A204.1 (cell line): ENCODE measurements at regions not wholly inside any gene's neighbourhood (a gene's known extent, or its start where the extent isn't known, plus 50 kb on each side); places are given as distances from the start of the nearest gene placed in this dataset.
"Not testable (repeated sequence)": the region's sequence is repeated elsewhere in the genome, so short reads cannot be mapped to it uniquely, and the experiment has no call there.

Experiments
- FAIRE-seq: peaks from 2 replicates; lab custom pipeline; 2012; peaks lifted over from hg19 to GRCh38; lab: Jason Lieb, UNC

DNA sequence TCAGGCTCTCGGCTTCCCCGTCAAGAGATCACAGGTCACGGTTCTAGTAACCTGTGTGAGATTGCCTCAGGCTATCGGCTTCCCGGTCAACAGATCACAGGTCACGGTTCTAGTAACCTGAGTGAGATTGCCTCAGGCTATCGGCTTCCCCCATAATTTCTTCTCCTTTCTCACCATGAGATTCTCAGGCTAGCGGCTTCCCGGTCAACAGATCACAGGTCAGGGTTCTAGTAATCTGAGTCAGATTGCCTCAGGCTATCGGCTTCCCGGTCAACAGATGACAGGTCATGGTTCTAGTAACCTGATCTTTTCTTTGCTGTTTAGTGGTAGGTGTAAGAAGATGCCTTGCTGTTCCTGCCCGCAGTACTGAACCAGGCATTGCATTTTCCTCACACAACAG, 418.2 kb upstream of the ZNF717 start:
- FAIRE-seq, result no peak

DNA sequence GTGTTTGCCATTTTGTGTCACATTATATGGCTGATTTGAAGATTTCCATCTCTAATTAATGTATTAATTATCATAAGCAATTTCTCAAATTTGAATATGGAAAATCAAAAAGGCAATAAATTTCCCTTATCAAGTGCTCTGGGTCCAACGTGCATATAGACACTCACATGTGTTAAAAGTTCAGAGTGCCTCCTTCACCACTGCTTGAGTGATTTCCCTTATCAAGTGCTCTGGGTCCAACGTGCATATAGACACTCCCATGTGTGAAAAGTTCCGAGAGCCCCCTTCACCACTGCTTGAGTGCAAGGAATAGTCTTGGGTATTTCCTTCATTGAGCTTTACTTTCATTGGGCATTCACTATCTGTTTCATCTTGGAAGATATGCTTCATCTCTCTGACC, 421.0 kb upstream of the ZNF717 start:
- FAIRE-seq, result no peak

DNA sequence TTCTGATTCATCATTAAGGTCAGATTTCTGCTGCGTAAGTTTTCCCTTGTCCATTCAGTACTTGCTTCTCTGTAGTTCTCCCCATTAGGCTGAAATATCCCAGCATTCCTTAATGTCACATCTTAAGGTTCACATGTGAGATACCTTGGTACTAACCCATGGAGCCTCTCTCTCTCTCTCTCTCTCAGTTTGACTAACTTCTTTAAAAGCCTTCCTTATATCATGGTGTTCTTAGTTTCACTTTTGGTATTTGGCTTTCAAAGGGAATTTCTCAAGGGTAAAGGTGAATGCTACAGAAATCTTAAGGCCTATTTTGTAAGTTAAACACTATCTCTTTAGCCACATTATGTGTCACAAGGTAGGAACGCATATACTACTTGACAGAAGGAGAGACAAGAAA, 427.3 kb upstream of the ZNF717 start:
- no peak for FAIRE-seq

DNA sequence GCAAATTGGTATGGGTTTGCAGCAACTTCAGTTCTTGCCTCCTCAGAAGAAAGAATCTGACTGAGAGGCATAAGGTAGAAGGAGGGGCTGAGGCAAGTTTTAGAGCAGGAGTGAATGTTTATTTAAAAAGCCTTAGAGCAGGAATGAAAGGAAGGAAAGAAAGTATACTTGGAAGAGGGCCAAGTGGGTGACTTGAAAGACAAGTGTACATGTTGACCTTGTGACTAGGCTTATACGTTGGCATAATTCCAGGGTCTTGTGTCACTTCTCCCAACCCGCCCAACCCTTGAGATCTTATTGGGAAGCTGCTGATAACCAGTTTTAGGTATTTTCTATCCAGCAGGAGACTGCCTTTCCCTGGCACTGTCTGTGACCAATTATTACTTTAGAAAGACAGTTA, 436.9 kb upstream of the ZNF717 start:
- FAIRE-seq, result no peak

DNA sequence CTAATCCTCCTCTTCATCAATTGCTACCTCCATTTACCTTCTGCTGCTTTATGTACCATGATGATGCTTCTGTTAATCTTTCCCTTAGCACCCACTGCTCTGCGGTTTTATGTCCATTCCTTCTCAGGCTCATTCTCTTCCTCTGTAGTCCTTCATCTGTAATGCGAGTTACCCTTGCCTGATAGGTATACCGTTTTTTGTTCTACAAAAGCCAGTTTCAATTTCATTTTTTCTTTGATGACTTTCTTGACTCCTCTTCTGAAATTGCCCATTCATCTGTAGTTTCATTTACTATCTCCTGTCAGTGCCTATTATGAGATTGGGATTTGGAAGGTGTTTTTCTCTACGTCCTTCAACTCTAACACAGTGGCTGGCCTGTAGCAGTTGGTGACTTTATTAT, 445.9 kb upstream of the ZNF717 start:
- no peak for FAIRE-seq

DNA sequence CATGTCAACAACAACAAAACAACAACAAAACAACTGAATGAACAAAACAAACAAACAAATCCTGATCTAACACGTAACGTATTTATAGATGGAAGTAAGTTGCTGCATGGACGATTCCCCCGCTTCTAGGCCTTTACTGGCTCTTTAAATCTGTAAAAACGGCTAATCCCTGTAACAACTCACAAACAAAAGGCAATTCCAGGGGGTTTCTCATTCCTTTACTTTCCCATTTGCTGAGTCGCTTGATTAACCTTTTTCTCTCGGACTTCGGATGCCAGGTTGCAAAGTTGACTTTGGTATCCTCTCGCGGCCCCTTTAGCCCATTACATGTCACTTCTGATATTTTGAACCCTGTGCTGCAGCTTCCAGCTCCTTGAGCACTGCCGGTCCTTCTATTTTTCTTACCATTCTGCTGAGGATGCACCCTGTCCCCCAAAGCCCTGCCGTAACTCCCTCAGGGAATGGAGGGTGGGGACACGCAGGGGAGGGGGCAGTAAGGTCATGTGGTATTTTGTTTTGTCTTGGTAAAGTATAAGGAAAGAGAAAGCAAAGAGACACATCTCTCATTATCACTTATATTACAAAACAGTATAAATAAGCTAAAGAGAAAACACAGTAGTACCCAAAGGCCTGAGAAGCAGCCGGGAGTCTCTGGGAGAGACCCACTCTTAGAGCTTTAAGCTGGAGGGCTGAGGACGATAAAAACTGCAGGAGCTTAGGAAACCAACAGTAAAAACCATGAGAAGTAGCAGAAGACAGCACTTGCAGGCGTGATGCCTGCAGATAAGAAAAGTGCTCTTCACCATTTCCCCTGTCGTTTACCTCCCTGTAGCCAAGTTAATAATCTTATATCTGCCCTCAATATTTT, 457.8 kb upstream of the ZNF717 start:
- no peak for FAIRE-seq

DNA sequence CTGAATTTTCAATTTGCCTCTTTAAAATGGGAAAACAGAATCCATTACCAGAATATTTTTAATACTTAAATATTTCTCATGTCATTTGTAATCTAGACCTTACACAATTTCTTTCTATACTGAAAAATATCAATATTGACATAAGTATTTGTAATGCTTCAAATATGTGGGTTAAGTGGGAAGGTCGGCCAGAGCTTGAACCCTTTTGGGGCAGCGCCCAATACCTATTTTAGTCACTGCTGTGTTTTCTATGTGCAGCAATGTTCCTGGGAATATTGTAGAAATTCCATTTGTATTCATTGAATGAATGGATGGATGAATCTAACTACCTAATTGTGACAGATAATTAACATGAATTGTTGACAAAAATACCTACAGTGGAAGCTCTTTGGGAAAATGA, 459.7 kb upstream of the ZNF717 start:
- FAIRE-seq, result no peak

DNA sequence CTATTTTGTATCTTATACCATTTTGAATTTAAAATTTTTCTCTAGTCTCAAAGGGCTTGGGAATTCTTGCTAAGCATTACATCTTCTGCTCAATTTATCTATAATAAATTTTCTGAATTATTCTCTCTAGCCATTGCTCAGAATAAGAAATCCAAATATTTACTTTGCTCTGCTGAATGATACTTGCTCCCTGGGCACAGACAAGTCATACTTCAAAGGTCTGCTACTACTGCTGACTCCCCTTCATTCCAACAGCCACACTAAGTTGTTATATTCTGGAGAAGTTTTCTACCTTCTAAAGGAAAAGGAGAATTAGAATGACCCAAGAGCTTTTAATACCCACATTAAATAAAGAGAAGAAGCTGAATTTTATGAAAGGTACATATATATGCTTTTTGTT, 460.3 kb upstream of the ZNF717 start:
- FAIRE-seq, result no peak

DNA sequence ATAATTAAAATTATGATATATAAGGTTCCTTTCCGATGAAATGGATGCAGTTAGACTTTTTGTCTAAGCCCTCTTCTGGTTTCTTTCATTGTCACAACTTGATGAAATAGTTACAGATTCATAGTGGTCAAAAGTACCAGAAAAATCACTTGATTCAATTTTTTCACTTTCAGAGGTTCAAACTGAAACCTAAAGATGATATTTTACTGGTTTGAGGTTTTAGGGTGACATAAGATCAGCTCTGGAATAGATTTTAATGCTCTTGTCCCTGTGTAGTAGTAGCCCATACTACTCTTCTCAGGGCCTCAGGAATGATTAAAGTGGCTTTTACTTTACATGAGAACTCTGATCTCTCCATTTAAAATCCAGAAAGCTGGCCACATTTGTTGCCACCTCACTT, 479.1 kb upstream of the ZNF717 start:
- no peak for FAIRE-seq

DNA sequence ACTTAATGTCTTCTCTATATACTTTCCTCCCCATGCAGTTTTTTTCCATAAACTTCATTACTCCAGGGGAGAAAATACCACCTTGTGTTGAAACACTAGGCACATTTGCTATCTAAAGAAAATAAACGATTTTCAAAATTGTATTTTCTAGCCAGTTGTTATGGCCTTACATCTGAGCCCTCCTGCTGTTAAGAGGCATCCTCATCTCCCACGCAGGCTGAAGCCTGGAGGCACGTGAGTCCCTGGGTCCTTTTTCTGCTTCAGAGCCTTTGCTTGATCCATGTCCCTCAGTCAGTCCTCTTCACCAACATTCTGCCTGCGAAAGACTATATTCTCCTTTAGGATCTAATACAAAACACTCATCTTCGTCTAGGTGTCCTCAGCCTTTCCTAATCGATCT, 479.6 kb upstream of the ZNF717 start:
- FAIRE-seq, result no peak

DNA sequence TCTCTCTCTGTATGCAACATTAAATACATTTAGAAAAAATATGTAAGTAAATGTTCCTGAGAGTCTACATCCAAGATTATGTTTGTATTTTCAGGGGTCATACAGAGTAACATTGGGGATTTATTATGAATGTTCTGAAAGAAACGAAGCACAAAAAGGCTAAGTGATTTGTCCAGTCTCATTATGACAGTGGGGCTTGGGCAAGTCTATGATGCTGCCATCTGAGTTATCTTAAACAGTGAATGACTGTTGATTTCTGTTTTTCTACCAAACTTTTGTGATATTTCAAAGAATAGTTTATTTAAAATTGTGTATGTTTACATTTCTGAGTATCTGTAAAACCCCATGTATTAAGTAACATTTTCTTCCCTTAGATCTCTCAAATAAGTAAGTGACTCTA, 481.2 kb upstream of the ZNF717 start:
- no peak for FAIRE-seq

DNA sequence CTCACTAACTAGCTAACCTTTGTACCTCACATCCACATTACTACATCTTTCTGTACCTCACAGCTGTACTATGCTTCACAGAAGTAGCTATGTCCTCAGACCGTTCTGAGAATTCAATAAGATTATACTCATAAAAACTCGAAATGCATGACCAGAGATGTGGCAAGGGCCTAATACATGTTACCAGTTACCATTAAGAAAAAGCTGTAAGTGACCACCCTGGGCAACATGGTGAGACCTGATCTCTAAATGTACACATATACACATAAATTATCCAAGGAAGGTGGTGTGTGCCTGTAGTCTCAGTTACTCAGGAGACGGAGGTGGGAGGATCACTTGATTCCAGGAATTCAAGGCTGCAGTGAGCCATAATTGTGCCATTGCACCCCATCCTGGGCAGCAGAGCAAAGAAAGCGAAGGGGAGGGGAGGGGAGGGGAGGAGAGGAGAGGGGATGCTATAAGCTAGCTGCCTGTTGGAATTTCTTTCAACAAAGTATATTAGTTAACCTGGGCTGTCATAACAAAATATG, 482.6 kb upstream of the ZNF717 start:
- FAIRE-seq, result no peak

DNA sequence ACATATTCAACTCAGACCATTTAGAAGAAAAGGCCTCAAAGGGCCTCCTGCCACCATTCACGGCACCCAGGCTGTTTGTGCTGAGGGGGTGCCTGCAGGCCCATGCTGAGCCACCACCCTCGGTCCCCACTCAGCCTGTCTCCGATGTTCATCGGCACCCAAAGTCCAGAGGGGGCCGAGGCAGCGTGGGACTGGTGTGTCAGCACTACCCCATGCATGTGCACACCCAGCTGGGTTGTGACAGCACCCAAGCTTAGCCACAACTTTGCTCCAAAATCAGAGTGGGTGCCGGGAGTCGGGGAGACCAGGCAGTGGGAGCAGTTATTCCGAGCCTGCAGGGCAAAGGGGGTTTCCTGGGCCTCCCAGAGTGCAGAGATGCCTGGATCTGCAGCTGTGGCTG, 508.5 kb upstream of the ZNF717 start:
- FAIRE-seq, result no peak

DNA sequence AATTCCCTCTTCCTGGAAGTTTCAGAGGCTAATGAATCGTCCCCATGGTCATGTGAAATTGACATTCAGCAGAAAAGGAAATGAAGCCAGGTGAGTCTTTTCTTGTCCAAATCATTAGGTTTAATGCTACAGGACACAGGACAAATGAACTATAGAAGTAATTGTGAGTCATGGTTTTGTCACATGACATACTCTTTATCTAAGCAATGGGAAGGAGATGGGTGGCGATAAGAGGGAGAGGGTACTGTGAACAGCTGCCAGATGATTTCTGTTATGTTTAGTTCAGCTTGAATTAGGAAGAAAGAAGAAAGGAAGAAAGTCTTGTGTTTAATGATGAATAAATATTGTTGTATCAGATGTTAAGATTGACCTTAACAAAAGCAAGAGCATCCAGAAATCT, 515.4 kb upstream of the ZNF717 start:
- no peak for FAIRE-seq

DNA sequence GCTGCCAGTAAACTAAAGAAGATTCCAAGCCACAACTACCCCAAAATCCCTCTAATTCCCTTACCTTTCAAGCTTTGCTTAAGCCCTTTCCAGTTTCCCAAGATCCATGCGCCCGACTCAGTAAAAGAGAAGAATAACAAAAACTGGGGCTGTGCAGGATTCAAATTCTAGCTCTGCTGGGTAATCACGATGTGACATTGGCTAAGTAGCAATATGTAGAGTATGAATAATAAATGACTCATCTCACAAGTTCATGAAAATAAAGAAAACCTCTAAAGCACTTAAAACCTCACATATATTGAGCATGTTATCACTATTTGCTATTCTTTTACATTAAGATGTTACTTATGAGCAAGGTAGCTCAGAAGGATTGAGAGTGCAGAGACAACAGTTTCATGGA, 522.2 kb upstream of the ZNF717 start:
- FAIRE-seq, result no peak

DNA sequence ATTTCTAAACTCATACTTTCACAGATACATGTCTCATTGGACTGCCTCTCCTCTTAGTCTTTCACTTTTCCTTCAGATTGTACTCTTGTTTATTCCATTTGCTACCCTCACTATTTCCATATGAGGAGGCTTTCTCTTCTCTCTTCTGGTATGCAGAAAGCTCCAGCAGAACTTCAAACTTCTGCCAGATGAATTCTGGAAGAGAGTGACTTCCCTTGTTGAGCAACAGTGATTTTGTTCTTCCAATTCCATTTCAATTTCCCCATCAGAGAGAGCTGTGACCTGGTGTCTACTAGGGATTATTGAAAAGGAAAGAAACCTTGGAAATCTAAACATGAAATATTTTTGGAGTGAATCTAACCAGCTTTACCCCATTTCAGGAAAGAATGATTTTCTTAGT, 523.2 kb upstream of the ZNF717 start:
- no peak for FAIRE-seq

DNA sequence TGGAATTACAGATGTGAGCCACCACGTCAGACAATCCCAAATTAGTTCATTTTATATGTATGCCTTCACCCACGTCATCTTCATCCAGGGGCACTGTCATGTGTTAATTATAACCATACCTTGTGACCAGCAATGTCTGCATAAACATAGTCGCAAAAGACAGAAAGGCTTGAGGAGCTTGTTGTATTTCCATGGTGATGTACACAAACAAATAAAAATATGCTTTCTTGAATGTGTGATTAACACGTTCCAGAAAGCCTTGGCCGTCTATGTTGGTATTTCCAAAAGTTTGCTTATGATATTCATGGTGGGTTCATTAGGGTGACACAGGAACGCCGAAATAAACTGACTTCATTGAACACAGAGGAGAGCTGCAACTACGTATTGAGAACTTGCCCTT, 524.7 kb upstream of the ZNF717 start:
- no peak for FAIRE-seq

DNA sequence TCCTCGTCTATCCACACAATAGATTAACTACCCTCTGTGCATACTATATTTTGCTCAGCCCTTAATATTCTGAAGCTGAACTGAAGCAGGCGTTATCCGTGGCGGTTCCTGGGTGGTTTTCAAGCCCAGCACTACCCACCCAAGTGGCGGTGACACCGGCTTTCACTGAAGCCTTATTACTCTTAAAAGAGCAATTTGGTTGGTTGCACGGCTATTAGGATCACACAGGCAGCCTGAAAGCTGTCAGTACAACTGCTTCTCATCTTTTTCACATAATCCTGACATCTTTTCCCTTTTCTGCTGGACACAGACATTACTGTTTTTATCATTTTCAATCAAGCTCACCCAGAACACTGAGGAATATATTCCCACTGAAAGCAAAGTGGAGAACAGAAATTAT, 525.3 kb upstream of the ZNF717 start:
- FAIRE-seq, result no peak

DNA sequence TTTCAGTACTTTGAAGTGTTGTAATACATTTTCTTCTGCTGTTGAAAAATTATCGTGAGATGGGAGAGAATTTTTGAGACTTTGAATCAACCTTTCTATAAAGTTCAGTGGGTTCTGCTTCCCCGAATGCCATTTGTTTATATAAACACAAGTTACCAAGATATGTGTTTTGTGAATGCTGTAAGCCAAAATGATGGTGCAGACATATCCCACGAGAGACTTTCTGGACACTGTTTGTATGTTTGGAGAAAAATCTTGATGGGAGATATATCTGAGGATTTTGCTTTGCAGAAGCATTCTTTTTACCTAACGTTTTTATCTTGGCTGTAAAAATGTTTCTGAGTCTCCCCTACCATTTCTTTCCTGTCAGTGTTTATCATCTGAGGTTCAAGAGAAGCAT, 526.6 kb upstream of the ZNF717 start:
- FAIRE-seq, result no peak

DNA sequence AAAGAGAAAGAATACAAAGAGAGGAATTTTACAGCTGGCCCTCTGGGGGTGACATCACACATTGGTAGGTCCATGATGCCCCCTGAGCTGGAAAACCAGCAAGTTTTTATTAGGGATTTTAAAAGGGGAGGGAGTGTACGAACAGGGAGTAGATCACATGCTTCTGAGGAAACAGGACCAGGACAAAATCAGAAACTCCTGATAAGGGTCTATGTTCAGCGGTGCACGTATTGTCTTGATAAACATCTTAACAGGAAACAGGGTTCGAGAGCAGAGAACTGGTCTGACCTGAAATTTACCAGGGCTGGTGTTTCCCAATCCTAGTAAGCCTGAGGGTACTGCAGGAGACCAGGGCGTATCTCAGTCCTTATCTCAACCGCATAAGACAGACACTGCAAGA, 530.6 kb upstream of the ZNF717 start:
- FAIRE-seq, result not testable (repeated sequence)

DNA sequence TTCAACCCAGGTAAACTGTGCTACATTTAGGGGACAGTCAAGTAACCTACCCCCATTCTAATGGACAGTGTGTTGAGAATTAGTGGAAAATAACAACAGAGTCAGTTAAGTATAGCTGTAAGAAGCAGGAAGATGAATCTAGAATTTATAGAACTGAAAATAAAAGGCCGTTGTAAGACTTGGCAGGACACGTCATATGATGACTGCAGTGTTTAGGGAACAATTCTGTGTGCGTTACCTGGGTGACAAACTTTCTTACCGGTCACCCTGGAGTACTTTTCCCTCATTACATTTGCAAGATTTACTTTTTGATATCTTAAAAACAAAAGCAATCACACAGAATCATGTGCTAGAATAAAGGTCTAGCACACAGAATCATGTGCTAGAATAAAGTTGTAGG, 536.3 kb upstream of the ZNF717 start:
- FAIRE-seq, result no peak

DNA sequence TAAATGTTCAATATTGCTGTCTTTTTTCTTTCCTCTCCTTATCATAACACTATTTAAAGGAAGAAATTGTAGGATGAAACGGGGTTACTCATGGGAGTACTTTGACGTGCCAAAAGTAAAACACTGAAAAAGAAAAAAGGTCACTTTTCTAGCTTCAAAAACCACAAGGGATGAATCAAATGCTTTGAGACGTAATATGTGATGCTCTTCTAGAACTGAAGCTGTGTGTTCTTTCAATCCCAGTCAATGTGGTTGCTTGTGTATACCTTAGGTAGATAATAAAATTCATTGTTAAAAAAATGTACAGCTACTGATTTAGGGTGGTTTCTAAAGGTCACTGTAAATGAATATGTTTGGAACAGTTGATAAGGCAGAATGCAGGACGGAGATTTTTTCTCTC, 538.8 kb upstream of the ZNF717 start:
- no peak for FAIRE-seq

DNA sequence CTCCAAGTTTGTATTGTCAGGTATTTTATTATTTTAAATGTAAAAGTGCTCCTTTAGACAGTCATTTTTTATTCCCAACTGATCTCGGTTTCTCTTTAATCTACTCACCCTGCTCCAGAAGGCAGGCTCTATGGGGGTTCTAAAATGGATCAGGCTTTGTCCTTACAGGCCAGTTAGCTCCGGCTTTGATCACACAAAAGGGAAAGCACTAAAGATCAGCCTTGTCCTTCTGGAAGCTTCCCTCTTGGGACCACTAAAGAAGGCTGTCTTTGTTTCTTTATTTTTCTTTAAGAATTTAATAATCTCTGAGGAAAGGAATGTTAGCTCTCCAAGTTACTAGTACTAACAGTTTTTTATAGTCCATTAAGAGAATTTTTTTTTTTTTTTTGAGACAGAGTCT, 560.5 kb upstream of the ZNF717 start:
- no peak for FAIRE-seq

DNA sequence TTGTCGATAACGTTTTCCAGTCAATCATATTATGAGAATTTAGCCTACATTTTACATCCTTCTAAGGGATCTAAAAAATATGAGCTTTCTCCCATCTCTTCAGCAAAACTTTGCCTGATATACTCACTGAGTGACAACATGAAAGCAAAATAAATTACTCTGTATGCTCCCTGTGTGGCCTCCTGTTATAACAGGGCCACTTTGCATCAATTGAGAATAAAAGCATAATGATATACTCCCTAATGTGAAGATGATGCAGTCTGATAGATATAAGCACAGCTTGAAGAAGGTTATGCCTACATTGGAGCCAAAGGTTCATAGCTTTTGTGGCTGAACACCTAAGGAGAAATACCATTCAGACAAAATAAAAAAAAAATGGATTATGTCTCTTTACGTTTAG, 561.3 kb upstream of the ZNF717 start:
- FAIRE-seq, result no peak
